ENCODE measurements at regions not wholly inside any gene's neighbourhood (a gene's known extent, or its start where the extent isn't known, plus 50 kb on each side); places are given as distances from the start of the nearest gene placed in this dataset.

DNA sequence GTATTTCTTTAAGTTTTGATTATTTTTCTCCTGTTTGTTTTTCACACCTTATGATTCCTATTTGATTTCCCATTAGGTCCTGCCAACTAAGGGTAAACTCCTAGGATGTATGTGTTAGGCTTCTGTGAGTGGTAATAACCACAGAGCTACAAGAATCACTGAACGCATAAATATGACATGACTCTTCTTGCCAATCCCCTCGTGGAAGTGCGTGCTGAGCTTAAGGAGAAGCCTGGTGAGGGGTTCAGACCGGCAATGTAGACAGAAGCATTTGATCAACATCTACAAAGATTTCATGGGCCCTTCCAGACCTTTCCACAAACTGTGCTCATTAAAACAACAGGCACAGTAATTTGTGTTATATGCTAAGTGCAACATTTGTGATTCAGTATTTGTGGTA, 273.8 kb upstream of the SNX7 start:
- peak overlapping the region; percentile 53 for H3K4me3 Mint-ChIP-seq
- peak overlapping the region; percentile 89 for H3K27ac Mint-ChIP-seq
- no peaks in the 10 kb centered on the region for H3K9me3 Mint-ChIP-seq
- peak; percentile 29 for ATAC-seq
- DNase-seq (ENCODE audit: low spot score in 2 of 2): no peak
- H3K4me1 Mint-ChIP-seq: peaks cover 29% of the 10 kb centered on the region
- no peaks in the 10 kb centered on the region for H3K36me3 Mint-ChIP-seq

DNA sequence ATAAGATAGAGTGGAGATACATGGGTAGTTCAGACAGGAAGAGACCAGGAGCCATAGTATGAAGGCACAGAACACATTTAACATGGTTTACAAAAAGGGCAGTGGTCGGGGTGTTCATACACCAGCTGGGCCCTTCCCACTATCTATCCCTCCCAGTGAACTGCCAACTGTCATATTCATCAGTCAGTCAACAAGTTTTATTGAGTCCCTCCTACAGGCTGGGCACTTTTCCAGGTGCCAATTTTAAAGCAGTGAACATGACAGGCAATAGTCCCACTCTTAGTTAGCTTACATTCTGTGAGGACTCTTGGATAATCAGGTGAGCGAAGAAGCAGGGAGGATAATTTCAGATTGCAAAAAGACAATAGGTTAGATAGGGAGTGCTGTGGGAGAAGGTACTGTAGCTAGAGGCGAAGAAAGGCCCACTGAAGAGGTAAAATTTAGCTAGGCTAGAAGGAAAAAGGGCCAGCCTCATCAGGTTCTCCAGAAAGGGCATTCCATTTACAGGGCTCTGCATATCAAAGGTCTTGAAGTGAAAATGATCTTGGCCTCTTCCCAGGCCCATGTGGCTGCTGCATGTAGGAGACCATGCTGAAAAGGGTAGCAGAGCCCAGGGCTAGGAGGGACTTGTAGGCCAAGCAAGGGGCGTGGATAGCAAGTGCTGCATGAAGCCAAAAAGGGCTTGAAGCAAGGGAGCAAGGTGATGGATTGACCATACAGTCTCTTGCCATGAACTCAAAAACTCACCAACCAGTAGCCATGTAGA, 274.7 kb upstream of the SNX7 start:
- Mint-ChIP-seq H3K27ac (peak overlapping the region; percentile 24), H3K36me3 (no peaks in the 10 kb centered on the region), H3K4me1 (peaks cover 29% of the 10 kb centered on the region), H3K9me3 (no peaks in the 10 kb centered on the region), H3K4me3 (no peak overlapping the region)
- ATAC-seq: no peak
- no peak for DNase-seq (ENCODE audit: low spot score in 2 of 2)

DNA sequence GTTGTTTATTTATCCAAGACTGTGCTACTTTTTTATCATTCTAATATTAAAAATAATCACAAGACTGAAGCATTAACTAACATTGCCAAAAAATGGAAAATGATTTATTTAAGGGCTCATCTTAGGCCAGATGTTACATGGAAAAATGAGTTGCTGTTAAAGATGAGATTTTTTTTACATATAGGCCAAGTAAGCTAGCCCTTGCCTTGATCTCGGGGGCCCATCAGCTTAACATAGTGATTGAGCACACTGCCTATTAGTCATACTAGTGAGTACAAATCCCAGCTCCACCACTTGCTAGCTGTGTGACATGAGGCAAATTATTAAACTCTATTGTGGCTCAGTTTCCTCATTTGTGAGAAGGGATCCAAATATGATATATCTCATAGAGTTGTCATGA, 275.9 kb upstream of the SNX7 start:
- Mint-ChIP-seq H3K4me1 (peaks cover 29% of the 10 kb centered on the region), H3K27ac (no peak overlapping the region), H3K36me3 (no peaks in the 10 kb centered on the region), H3K4me3 (no peak overlapping the region), H3K9me3 (no peaks in the 10 kb centered on the region)
- ATAC-seq: no peak
- DNase-seq (ENCODE audit: low spot score in 2 of 2): no peak

GRCh38 chr1:98384461-98385141, 276.9 kb upstream of the SNX7 start:
- Mint-ChIP-seq H3K27ac (no peak overlapping the region), H3K36me3 (no peaks in the 10 kb centered on the region), H3K9me3 (no peaks in the 10 kb centered on the region), H3K4me1 (peaks cover 23% of the 10 kb centered on the region), H3K4me3 (no peak overlapping the region)
- DNase-seq (ENCODE audit: low spot score in 2 of 2): no peak
- ATAC-seq: no peak

- Mint-ChIP-seq H3K36me3 (no peaks in the 10 kb centered on the region), H3K9me3 (no peaks in the 10 kb centered on the region), H3K27ac (no peak overlapping the region), H3K4me1 (peaks cover 17% of the 10 kb centered on the region), H3K4me3 (no peak overlapping the region)
- DNase-seq (ENCODE audit: low spot score in 2 of 2): no peak
- no peak for ATAC-seq
Observed at GRCh38 chr1:98382986-98383740, 278.4 kb upstream of the SNX7 start.

DNA sequence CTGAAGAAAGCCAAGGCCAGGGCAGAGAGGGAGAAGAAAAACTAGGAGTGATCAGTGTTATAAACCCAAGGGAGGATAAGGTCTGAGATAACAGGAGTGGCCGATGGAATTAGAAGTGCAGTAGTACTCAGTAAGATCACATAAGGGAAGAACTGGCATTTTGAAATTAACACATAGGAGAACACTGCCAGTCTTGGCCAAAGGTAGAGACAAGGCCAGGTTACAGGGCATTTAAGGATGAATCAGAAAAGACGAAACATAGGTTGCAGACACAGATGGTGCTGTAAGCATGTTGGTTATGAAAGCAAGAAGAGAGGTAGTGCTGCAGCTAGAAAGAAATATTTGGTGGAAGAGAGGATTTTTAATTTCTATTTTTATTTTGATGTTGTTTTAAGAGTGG, 278.9 kb upstream of the SNX7 start:
- H3K9me3 Mint-ChIP-seq: no peaks in the 10 kb centered on the region
- peaks cover 11% of the 10 kb centered on the region for H3K4me1 Mint-ChIP-seq
- no peak overlapping the region for H3K4me3 Mint-ChIP-seq
- H3K36me3 Mint-ChIP-seq: no peaks in the 10 kb centered on the region
- no peak for DNase-seq (ENCODE audit: low spot score in 2 of 2)
- no peak overlapping the region for H3K27ac Mint-ChIP-seq
- no peak for ATAC-seq

GRCh38 chr1:98374098-98374497, 287.4 kb upstream of the SNX7 start:
- no peak overlapping the region for H3K27ac Mint-ChIP-seq
- no peak for ATAC-seq
- peaks cover 7% of the 10 kb centered on the region for H3K4me1 Mint-ChIP-seq

GRCh38 chr1:98373056-98373455, 288.5 kb upstream of the SNX7 start:
- no peak for ATAC-seq
- H3K4me3 Mint-ChIP-seq: no peak overlapping the region
- DNase-seq (ENCODE audit: low spot score in 2 of 2): no peak
- H3K36me3 Mint-ChIP-seq: no peaks in the 10 kb centered on the region
- no peaks in the 10 kb centered on the region for H3K9me3 Mint-ChIP-seq
- H3K27ac Mint-ChIP-seq: no peak overlapping the region
- H3K4me1 Mint-ChIP-seq: peaks cover 12% of the 10 kb centered on the region

More at GRCh38 chr1:98374098-98374497, 287.4 kb upstream of the SNX7 start:
- Mint-ChIP-seq H3K36me3 (no peaks in the 10 kb centered on the region), H3K9me3 (no peaks in the 10 kb centered on the region), H3K4me3 (no peak overlapping the region)
- no peak for DNase-seq (ENCODE audit: low spot score in 2 of 2)

- ATAC-seq (no peak), DNase-seq (ENCODE audit: low spot score in 2 of 2) (no peak)
- Mint-ChIP-seq H3K36me3 (no peaks in the 10 kb centered on the region), H3K4me3 (no peak overlapping the region), H3K9me3 (no peaks in the 10 kb centered on the region), H3K27ac (no peak overlapping the region), H3K4me1 (peaks cover 12% of the 10 kb centered on the region)
Observed at GRCh38 chr1:98371764-98372163, 289.8 kb upstream of the SNX7 start.

- H3K27ac Mint-ChIP-seq: no peak overlapping the region
- ATAC-seq: no peak
- no peak overlapping the region for H3K4me3 Mint-ChIP-seq
- no peaks in the 10 kb centered on the region for H3K9me3 Mint-ChIP-seq
- H3K36me3 Mint-ChIP-seq: no peaks in the 10 kb centered on the region
- H3K4me1 Mint-ChIP-seq: peaks cover 12% of the 10 kb centered on the region
- DNase-seq (ENCODE audit: low spot score in 2 of 2): no peak
Observed at GRCh38 chr1:98369463-98369862, 292.1 kb upstream of the SNX7 start.

- ATAC-seq (no peak), DNase-seq (ENCODE audit: low spot score in 2 of 2) (no peak)
- H3K9me3 Mint-ChIP-seq: no peaks in the 10 kb centered on the region
- no peak overlapping the region for H3K27ac Mint-ChIP-seq
- peaks cover 12% of the 10 kb centered on the region for H3K4me1 Mint-ChIP-seq
- H3K4me3 Mint-ChIP-seq: no peak overlapping the region
- no peaks in the 10 kb centered on the region for H3K36me3 Mint-ChIP-seq
Observed at GRCh38 chr1:98368995-98369394, 292.5 kb upstream of the SNX7 start.

- DNase-seq (ENCODE audit: low spot score in 2 of 2) (no peak), ATAC-seq (peak; percentile 34)
- Mint-ChIP-seq H3K4me3 (no peak overlapping the region), H3K4me1 (peaks cover 12% of the 10 kb centered on the region), H3K27ac (no peak overlapping the region), H3K9me3 (peaks cover 3% of the 10 kb centered on the region), H3K36me3 (no peaks in the 10 kb centered on the region)
Observed at GRCh38 chr1:98367426-98367825, 294.1 kb upstream of the SNX7 start.

DNA sequence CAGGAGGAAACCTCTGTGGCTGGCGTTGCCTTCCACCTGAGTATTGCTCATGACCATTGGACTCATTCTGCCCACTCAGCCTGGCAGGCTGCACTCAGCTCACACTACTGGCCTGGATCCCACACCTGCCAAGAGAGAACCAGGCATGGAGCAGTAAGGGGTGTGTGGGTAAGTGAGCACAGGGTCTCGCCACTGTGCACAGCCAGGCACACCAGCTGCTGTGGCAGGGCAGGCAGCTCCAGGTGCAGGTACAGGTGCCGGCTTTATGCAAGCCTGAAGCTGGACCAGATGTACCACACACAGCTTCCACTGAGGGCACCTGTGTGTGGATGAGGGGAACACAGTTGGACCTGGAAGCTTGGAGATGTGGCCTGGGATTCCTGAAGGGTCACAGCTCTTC, 295.2 kb upstream of the SNX7 start:
- no peak overlapping the region for H3K27ac Mint-ChIP-seq
- H3K4me3 Mint-ChIP-seq: no peak overlapping the region
- no peaks in the 10 kb centered on the region for H3K36me3 Mint-ChIP-seq
- ATAC-seq (peak; percentile 24), DNase-seq (ENCODE audit: low spot score in 2 of 2) (no peak)
- peaks cover 12% of the 10 kb centered on the region for H3K4me1 Mint-ChIP-seq
- peaks cover 3% of the 10 kb centered on the region for H3K9me3 Mint-ChIP-seq

- no peak overlapping the region for H3K27ac Mint-ChIP-seq
- no peak for DNase-seq (ENCODE audit: low spot score in 2 of 2)
Observed at GRCh38 chr1:98364544-98364943, 297.0 kb upstream of the SNX7 start.

GRCh38 chr1:98360864-98361263, 300.7 kb upstream of the SNX7 start:
- H3K4me3 Mint-ChIP-seq: no peak overlapping the region
- H3K4me1 Mint-ChIP-seq: no peaks in the 10 kb centered on the region
- DNase-seq (ENCODE audit: low spot score in 2 of 2) (no peak), ATAC-seq (no peak)
- H3K9me3 Mint-ChIP-seq: peaks cover 3% of the 10 kb centered on the region
- no peak overlapping the region for H3K27ac Mint-ChIP-seq
- no peaks in the 10 kb centered on the region for H3K36me3 Mint-ChIP-seq

More at GRCh38 chr1:98364544-98364943, 297.0 kb upstream of the SNX7 start:
- Mint-ChIP-seq H3K4me1 (peaks cover 9% of the 10 kb centered on the region), H3K36me3 (no peaks in the 10 kb centered on the region), H3K9me3 (peaks cover 3% of the 10 kb centered on the region), H3K4me3 (no peak overlapping the region)
- no peak for ATAC-seq
